CD14-positive monocyte (primary cell): ENCODE measurements at regions not wholly inside any gene's neighbourhood (a gene's known extent, or its start where the extent isn't known, plus 50 kb on each side); places are given as distances from the start of the nearest gene placed in this dataset.
"Not testable (repeated sequence)": the region's sequence is repeated elsewhere in the genome, so short reads cannot be mapped to it uniquely, and the experiment has no call there.

ENCODE experiments used
- DNase-seq, 3 donors: peaks; one replicate each; pipeline ENCODE4 v3.0.0-alpha.2; 2011 to 2022
- H2AFZ ChIP-seq: 2 replicates; pipeline ENCODE4 v1.6.0; 2012; ENCODE audit warnings: mild to moderate bottlenecking, low read depth, low read length, inconsistent platforms; ENCODE audit not compliant: insufficient read depth, poor library complexity, severe bottlenecking
- H3K27ac ChIP-seq, 2 donors: 1 replicate in 1 of 2; 2 replicates in 1 of 2; pipeline ENCODE4 v1.5.1; 2012 to 2013; ENCODE audit warnings: low read length in 2 of 2, control low read depth in 1 of 2, inconsistent platforms in 1 of 2, low read depth in 1 of 2, mild to moderate bottlenecking in 1 of 2
- H3K27me3 ChIP-seq, 2 donors: one replicate each; pipeline versions ENCODE4 v1.6.0 to v1.6.1; 2011 to 2013; ENCODE audit warnings: low read length in 2 of 2; ENCODE audit not compliant: control insufficient read depth in 2 of 2, insufficient read depth in 2 of 2
- H3K36me3 ChIP-seq, 2 donors: replicated peaks in 1 of 2; 1 replicate in 1 of 2; 2 replicates in 1 of 2; pipeline versions ENCODE4 v1.5.1 to v1.6.1; 2012 to 2013; ENCODE audit warnings: low read length in 2 of 2, control low read depth in 1 of 2, inconsistent platforms in 1 of 2, mild to moderate bottlenecking in 1 of 2; ENCODE audit not compliant: insufficient read depth in 2 of 2, control insufficient read depth in 1 of 2
- H3K4me1 ChIP-seq, 2 donors: 1 replicate in 1 of 2; 2 replicates in 1 of 2; pipeline versions ENCODE4 v1.5.1 to v1.6.1; 2012 to 2013; ENCODE audit warnings: low read length in 2 of 2, control low read depth in 1 of 2, inconsistent platforms in 1 of 2, mild to moderate bottlenecking in 1 of 2, moderate library complexity in 1 of 2; ENCODE audit not compliant: insufficient read depth in 2 of 2, control insufficient read depth in 1 of 2
- H3K4me2 ChIP-seq: replicated peaks from 2 replicates; pipeline ENCODE3; 2012; ENCODE audit warnings: low read length, moderate library complexity, mild to moderate bottlenecking; ENCODE audit not compliant: poor library complexity, severe bottlenecking; ENCODE audit errors: extremely low read depth
- H3K4me3 ChIP-seq, 3 experiments: fragments of 200-600 bp in 1 of 3; sonication (generic) in 1 of 3; replicated peaks in 1 of 3; 1 replicate in 2 of 3; 2 replicates in 1 of 3; pipeline ENCODE4 v1.5.1; 2011 to 2013; ENCODE audit warnings: low read length in 3 of 3, mild to moderate bottlenecking in 3 of 3, control low read depth in 2 of 3, low read depth in 2 of 3, inconsistent platforms in 1 of 3, moderate library complexity in 1 of 3
- H3K79me2 ChIP-seq: 2 replicates; pipeline ENCODE4 v1.6.0; 2012; ENCODE audit warnings: mild to moderate bottlenecking, control low read depth, inconsistent platforms, low read length, moderate library complexity; ENCODE audit not compliant: insufficient read depth
- H3K9ac ChIP-seq: 2 replicates; pipeline ENCODE4 v1.6.0; 2017; ENCODE audit warnings: low read length, mild to moderate bottlenecking; ENCODE audit not compliant: insufficient read depth, poor library complexity, severe bottlenecking
- H3K9me3 ChIP-seq, 2 donors: replicated peaks in 1 of 2; 1 replicate in 1 of 2; 2 replicates in 1 of 2; pipeline versions ENCODE4 v1.5.1 to v1.6.1; 2012 to 2013; ENCODE audit warnings: low read length in 2 of 2, control low read depth in 1 of 2; ENCODE audit not compliant: control insufficient read depth in 1 of 2, insufficient read depth in 1 of 2
- H4K20me1 ChIP-seq: 2 replicates; pipeline ENCODE4 v1.6.0; 2012; ENCODE audit warnings: mild to moderate bottlenecking, low read length, control low read depth, moderate library complexity; ENCODE audit not compliant: insufficient read depth
- H3K27ac Mint-ChIP-seq, 7 donors: one replicate each; pipeline ENCODE4 v1.8.0; 2020; ENCODE audit warnings: mild to moderate bottlenecking in 7 of 7, mixed read lengths in 7 of 7, moderate library complexity in 6 of 7, inconsistent platforms in 2 of 7
- H3K27me3 Mint-ChIP-seq, 3 donors: one replicate each; pipeline ENCODE4 v1.8.0; 2021 to 2022; ENCODE audit warnings: low read depth in 3 of 3, mild to moderate bottlenecking in 3 of 3, mixed read lengths in 3 of 3, moderate library complexity in 3 of 3, inconsistent platforms in 1 of 3
- H3K36me3 Mint-ChIP-seq, 2 donors: one replicate each; pipeline ENCODE4 v1.8.0; 2020; ENCODE audit warnings: mixed read lengths in 2 of 2, inconsistent platforms in 1 of 2, mild to moderate bottlenecking in 1 of 2
- H3K4me1 Mint-ChIP-seq: one replicate; pipeline ENCODE4 v1.8.0; 2020; ENCODE audit warnings: mild to moderate bottlenecking, mixed read lengths
- H3K4me3 Mint-ChIP-seq, 2 donors: one replicate each; pipeline ENCODE4 v1.8.0; 2020; ENCODE audit warnings: mild to moderate bottlenecking in 2 of 2, mixed read lengths in 2 of 2, moderate library complexity in 1 of 2
- H3K9me3 Mint-ChIP-seq, 7 donors: one replicate each; pipeline ENCODE4 v1.8.0; 2020 to 2022; ENCODE audit warnings: mixed read lengths in 7 of 7, mild to moderate bottlenecking in 6 of 7, moderate library complexity in 6 of 7, inconsistent platforms in 2 of 7
- CTCF ChIP-seq: fragments of 200-600 bp; IDR thresholded peaks from one replicate; pipeline ENCODE4 v1.8.0; 2022; ENCODE audit warnings: antibody characterized with exemption, mild to moderate bottlenecking
- WGBS: methylation state at CpG from one replicate; pipeline ENCODE4 v1.1.5; 2013; ENCODE audit warnings: missing lambda C conversion rate; ENCODE audit not compliant: insufficient coverage; 5-methylcytosine and 5-hydroxymethylcytosine counted together
- intact Hi-C, 2 donors: fragments of 100-400 bp; cut with micrococcal nuclease; formaldehyde crosslinking; loops; one replicate each; pipeline versions ENCODE4 v1.15.0 to v1.15.1; 2023

DNA sequence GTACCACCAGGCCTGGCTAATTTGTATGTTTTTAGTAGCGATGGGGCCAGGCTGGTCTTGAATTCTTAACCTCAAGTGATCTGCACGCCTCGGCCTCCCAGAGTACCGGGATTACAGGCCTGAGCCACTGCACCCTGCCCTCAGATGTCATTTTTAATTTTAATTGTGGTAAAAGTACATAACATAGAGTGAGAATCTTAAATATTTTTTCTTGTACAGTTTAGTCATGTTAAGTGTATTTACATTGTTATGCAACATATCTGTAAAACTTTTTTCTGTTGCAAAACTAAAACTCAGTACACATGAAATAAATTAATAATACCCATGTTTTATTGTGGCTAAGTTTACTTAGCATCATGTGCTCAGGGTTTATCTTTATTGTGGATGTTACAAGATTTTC lies 231.4 kb downstream of the ALG10 start:
- H3K27me3 ChIP-seq = no peaks in the 10 kb centered on the region
- no peaks in the 10 kb centered on the region for H4K20me1 ChIP-seq
- H3K4me2 ChIP-seq = no peak overlapping the region
- Mint-ChIP-seq H3K9me3 (peaks cover 5 to 18% (median 13%) of the 10 kb centered on the region in 7 donors), H3K27me3 (no peaks in the 10 kb centered on the region), H3K27ac (no peak overlapping the region), H3K4me3 (no peak overlapping the region), H3K36me3 (no peaks in the 10 kb centered on the region), H3K4me1 (no peaks in the 10 kb centered on the region)
- DNase-seq = no peak
- H3K9me3 ChIP-seq = peaks cover 12% of the 10 kb centered on the region in 2 donors
- no peaks in the 10 kb centered on the region for H3K36me3 ChIP-seq
- no peak overlapping the region for H3K9ac ChIP-seq
- TF ChIP-seq CTCF = no peak
- no peak overlapping the region for H2AFZ ChIP-seq
- no peak overlapping the region for H3K4me3 ChIP-seq
- intact Hi-C loops = no loop called here
- H3K79me2 ChIP-seq = no peaks in the 10 kb centered on the region
- H3K27ac ChIP-seq = no peak overlapping the region
- H3K4me1 ChIP-seq = no peaks in the 10 kb centered on the region
- 87% methylated on average over 4 of the region's 4 CpGs for WGBS

DNA sequence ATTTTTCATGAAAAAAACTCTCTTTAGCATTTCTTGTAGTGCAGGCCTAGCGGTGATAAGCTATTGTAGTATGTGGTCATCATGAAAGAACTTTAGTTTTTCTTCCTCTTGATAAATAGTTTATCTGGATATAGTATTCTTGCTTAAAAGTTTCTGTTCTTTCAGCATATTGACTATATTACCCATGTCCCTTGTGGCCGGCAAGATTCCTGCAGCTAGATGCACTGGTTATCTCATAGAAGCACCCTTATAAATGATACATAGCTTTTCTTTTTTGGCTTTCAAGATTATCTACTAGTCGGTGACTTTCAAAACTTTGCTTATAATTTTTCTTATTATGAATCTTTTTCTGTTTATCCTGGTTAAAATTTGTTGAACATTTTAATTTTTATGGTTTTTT lies 234.8 kb downstream of the ALG10 start:
- H3K9me3 Mint-ChIP-seq = peaks cover 7 to 28% (median 19%) of the 10 kb centered on the region in 7 donors
- no peak for TF ChIP-seq CTCF

DNA sequence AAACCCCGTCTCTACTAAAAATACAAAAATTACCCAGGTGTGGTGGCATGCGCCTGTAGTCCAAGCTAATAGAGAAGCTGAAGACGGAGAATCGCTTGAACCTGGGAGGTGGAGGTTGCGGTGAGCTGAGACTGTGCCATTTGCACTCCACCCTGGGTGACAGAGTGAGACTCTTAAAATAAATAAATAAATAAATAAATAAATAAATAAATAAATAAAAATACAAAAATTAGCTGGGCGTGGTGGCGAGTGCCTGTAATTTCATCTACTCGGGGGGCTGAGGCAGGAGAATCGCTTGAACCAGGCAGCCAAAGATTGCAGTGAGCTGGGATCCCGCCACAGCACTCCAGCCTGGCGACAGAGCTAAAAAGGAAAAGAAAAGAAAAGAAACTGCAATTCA lies 239.8 kb downstream of the ALG10 start:
- H3K27ac Mint-ChIP-seq, H3K4me1 Mint-ChIP-seq, H4K20me1 ChIP-seq, H3K4me2 ChIP-seq, H3K27me3 Mint-ChIP-seq, H3K79me2 ChIP-seq, H3K27ac ChIP-seq, H3K4me3 Mint-ChIP-seq, H3K4me1 ChIP-seq, H3K36me3 ChIP-seq, H3K9ac ChIP-seq, H3K36me3 Mint-ChIP-seq, DNase-seq, H3K27me3 ChIP-seq, H2AFZ ChIP-seq, intact Hi-C loops, H3K4me3 ChIP-seq: not testable (repeated sequence)
- peaks cover 44 to 48% of the 10 kb centered on the region in 2 donors for H3K9me3 ChIP-seq
- 100% methylated on average over 5 of the region's 11 CpGs for WGBS
- H3K9me3 Mint-ChIP-seq = peaks cover 23 to 59% (median 43%) of the 10 kb centered on the region in 7 donors

More for the DNA sequence above, 234.8 kb downstream of the ALG10 start:
- intact Hi-C loops = no loop called here
- Mint-ChIP-seq H3K36me3 (no peaks in the 10 kb centered on the region), H3K27ac (no peak overlapping the region), H3K4me3 (no peak overlapping the region), H3K4me1 (no peaks in the 10 kb centered on the region), H3K27me3 (no peaks in the 10 kb centered on the region)
- Histone ChIP-seq H3K79me2 (no peaks in the 10 kb centered on the region), H3K9ac (no peak overlapping the region), H3K4me2 (no peak overlapping the region), H3K27me3 (no peaks in the 10 kb centered on the region), H4K20me1 (no peaks in the 10 kb centered on the region), H2AFZ (no peak overlapping the region), H3K36me3 (no peaks in the 10 kb centered on the region), H3K27ac (no peak overlapping the region), H3K4me1 (no peaks in the 10 kb centered on the region), H3K4me3 (no peak overlapping the region), H3K9me3 (peaks cover 16 to 22% of the 10 kb centered on the region in 2 donors)
- no CpG with 5 or more reads among the region's 3 CpGs for WGBS
- no peak for DNase-seq
